NCI-H1048 (cell line): ENCODE measurements at regions not wholly inside any gene's neighbourhood (a gene's known extent, or its start where the extent isn't known, plus 50 kb on each side); places are given as distances from the start of the nearest gene placed in this dataset.

Experiments used
- DNase-seq: peaks from one replicate; lab custom pipeline; 2025; lab: John Stamatoyannopoulos, UW

- DNase-seq = no peak
Measured at GRCh38 chr20:20877079-20877478, 164.6 kb upstream of the RALGAPA2 start.

GRCh38 chr20:20875716-20876115 is 163.3 kb upstream of the RALGAPA2 start:
- no peak for DNase-seq

GRCh38 chr20:20872428-20872827 is 160.0 kb upstream of the RALGAPA2 start:
- no peak for DNase-seq

GRCh38 chr20:20869161-20869775 is 156.8 kb upstream of the RALGAPA2 start:
- DNase-seq = no peak

GRCh38 chr20:20864351-20865096 is 152.1 kb upstream of the RALGAPA2 start:
- DNase-seq = no peak

GRCh38 chr20:20860078-20860806 is 147.8 kb upstream of the RALGAPA2 start:
- peak; percentile 59 for DNase-seq

GRCh38 chr20:20859510-20859909 is 147.1 kb upstream of the RALGAPA2 start:
- DNase-seq = no peak

- no peak for DNase-seq
Measured at GRCh38 chr20:20856956-20857355, 144.5 kb upstream of the RALGAPA2 start.

GRCh38 chr20:20856306-20856705 is 143.9 kb upstream of the RALGAPA2 start:
- DNase-seq = no peak

- DNase-seq = no peak
Measured at GRCh38 chr20:20851385-20851784, 138.9 kb upstream of the RALGAPA2 start.

GRCh38 chr20:20850407-20850806 is 138.0 kb upstream of the RALGAPA2 start:
- no peak for DNase-seq

GRCh38 chr20:20849161-20849560 is 136.7 kb upstream of the RALGAPA2 start:
- no peak for DNase-seq

- DNase-seq = no peak
Measured at GRCh38 chr20:20847814-20848213, 135.4 kb upstream of the RALGAPA2 start.

- DNase-seq = no peak
Measured at GRCh38 chr20:20843982-20844381, 131.5 kb upstream of the RALGAPA2 start.

GRCh38 chr20:20839771-20840170 is 127.3 kb upstream of the RALGAPA2 start:
- DNase-seq = no peak

- no peak for DNase-seq
Measured at GRCh38 chr20:20837574-20838021, 125.2 kb upstream of the RALGAPA2 start.

- DNase-seq = no peak
Measured at GRCh38 chr20:20836836-20837235, 124.4 kb upstream of the RALGAPA2 start.

- no peak for DNase-seq
Measured at GRCh38 chr20:20835897-20836296, 123.5 kb upstream of the RALGAPA2 start.

GRCh38 chr20:20834008-20834407 is 121.6 kb upstream of the RALGAPA2 start:
- DNase-seq = no peak

- no peak for DNase-seq
Measured at GRCh38 chr20:20832715-20833114, 120.3 kb upstream of the RALGAPA2 start.

- DNase-seq = no peak
Measured at GRCh38 chr20:20831794-20832193, 119.3 kb upstream of the RALGAPA2 start.

GRCh38 chr20:20829681-20830080 is 117.2 kb upstream of the RALGAPA2 start:
- DNase-seq = no peak

GRCh38 chr20:20827992-20828597 is 115.7 kb upstream of the RALGAPA2 start:
- DNase-seq = no peak
